Suprapubic skin (tissue), 3 donors: ENCODE measurements at regions not wholly inside any gene's neighbourhood (a gene's known extent, or its start where the extent isn't known, plus 50 kb on each side); places are given as distances from the start of the nearest gene placed in this dataset.

ENCODE experiments used
- CTCF ChIP-seq, 2 donors: fragments of 200-600 bp in 1 of 2; fragments of 450-650 bp in 1 of 2; sonication (generic) in 1 of 2; IDR thresholded peaks; one replicate each; pipeline ENCODE4 v1.5.1; 2016 to 2019; ENCODE audit warnings: antibody characterized with exemption in 2 of 2, mild to moderate bottlenecking in 1 of 2, moderate library complexity in 1 of 2
- POLR2A ChIP-seq, 2 donors: fragments of 450-650 bp; IDR thresholded peaks; one replicate each; pipeline ENCODE4 v1.6.1; 2017; ENCODE audit warnings: antibody characterized with exemption in 2 of 2, mild to moderate bottlenecking in 2 of 2, moderate library complexity in 2 of 2

GRCh38 chr10:52455098-52455497, 141.0 kb downstream of the DKK1 start:
- TF ChIP-seq CTCF (IDR thresholded peaks at IDR 0.05) = no peak
- TF ChIP-seq POLR2A (IDR thresholded peaks at IDR 0.05) = no peak
